OCI-LY1 (cell line): ENCODE measurements at regions not wholly inside any gene's neighbourhood (a gene's known extent, or its start where the extent isn't known, plus 50 kb on each side); places are given as distances from the start of the nearest gene placed in this dataset.
"Not testable (repeated sequence)": the region's sequence is repeated elsewhere in the genome, so short reads cannot be mapped to it uniquely, and the experiment has no call there.

Experiments used
- H2AFZ ChIP-seq: fragments of 200-600 bp; sonication (generic), shearing (Covaris generic); 2 replicates; pipeline ENCODE4 v1.6.0; 2014; ENCODE audit warnings: antibody characterized with exemption, mild to moderate bottlenecking, low read length
- H3F3A ChIP-seq: fragments of 200-600 bp; sonication (generic), shearing (Covaris generic); 2 replicates; pipeline ENCODE4 v1.6.0; 2014; ENCODE audit warnings: mild to moderate bottlenecking, antibody characterized with exemption, low read length, moderate library complexity; ENCODE audit not compliant: insufficient read depth
- H3K27ac ChIP-seq: fragments of 200-600 bp; sonication (generic); 2 replicates; pipeline ENCODE4 v1.5.1; 2014; ENCODE audit warnings: low read length, mixed run types, mild to moderate bottlenecking, low read depth; ENCODE audit not compliant: poor library complexity, severe bottlenecking
- H3K27me3 ChIP-seq: fragments of 200-600 bp; sonication (generic); 2 replicates; pipeline ENCODE4 v1.6.0; 2014; ENCODE audit warnings: antibody characterized with exemption, mild to moderate bottlenecking, low read length, moderate library complexity; ENCODE audit not compliant: insufficient read depth
- H3K36me3 ChIP-seq: fragments of 200-600 bp; sonication (generic); 2 replicates; pipeline ENCODE4 v1.6.1; 2014; ENCODE audit warnings: mild to moderate bottlenecking, antibody characterized with exemption, low read length, moderate library complexity, mixed read lengths; ENCODE audit not compliant: insufficient read depth
- H3K4me1 ChIP-seq: fragments of 200-600 bp; sonication (generic); 2 replicates; pipeline ENCODE4 v1.5.1; 2014; ENCODE audit warnings: mild to moderate bottlenecking, low read length, moderate library complexity; ENCODE audit not compliant: insufficient read depth, severe bottlenecking
- H3K4me2 ChIP-seq: fragments of 200-600 bp; sonication (generic), shearing (Covaris generic); 2 replicates; pipeline ENCODE4 v1.6.1; 2014; ENCODE audit warnings: low read length
- H3K4me3 ChIP-seq: fragments of 200-600 bp; sonication (generic); 2 replicates; pipeline ENCODE4 v1.5.1; 2014; ENCODE audit warnings: low read length, low read depth, mild to moderate bottlenecking, mixed read lengths; ENCODE audit not compliant: poor library complexity, severe bottlenecking
- H3K79me2 ChIP-seq: fragments of 200-600 bp; shearing (Covaris generic); 2 replicates; pipeline ENCODE4 v1.6.1; 2016; ENCODE audit warnings: mixed run types, low read length, mixed read lengths; ENCODE audit not compliant: insufficient read depth
- H3K9ac ChIP-seq: fragments of 200-600 bp; sonication (generic), shearing (Covaris generic); 2 replicates; pipeline ENCODE4 v1.6.1; 2014; ENCODE audit warnings: mild to moderate bottlenecking, low read length, mixed read lengths
- H3K9me2 ChIP-seq: fragments of 200-600 bp; sonication (generic), shearing (Covaris generic); 2 replicates; pipeline ENCODE4 v1.6.1; 2014; ENCODE audit warnings: low read depth, mild to moderate bottlenecking, low read length, mixed read lengths
- H3K9me3 ChIP-seq: fragments of 200-600 bp; shearing (Covaris generic); 2 replicates; pipeline ENCODE4 v1.6.1; 2014; ENCODE audit warnings: low read length, mixed read lengths
- H4K20me1 ChIP-seq: fragments of 200-600 bp; sonication (generic), shearing (Covaris generic); 2 replicates; pipeline ENCODE4 v1.6.0; 2016; ENCODE audit warnings: mild to moderate bottlenecking, low read length; ENCODE audit not compliant: insufficient read depth
- CTCF ChIP-seq: fragments of 200-600 bp; sonication (generic), shearing (Covaris generic); IDR thresholded peaks from 2 replicates; pipeline ENCODE4 v1.5.1; 2017; ENCODE audit warnings: mild to moderate bottlenecking, antibody characterized with exemption, low read length, moderate library complexity, mixed read lengths
- EZH2 ChIP-seq: fragments of 200-600 bp; sonication (generic), shearing (Covaris generic); IDR thresholded peaks from 2 replicates; pipeline ENCODE4 v1.8.0; 2017; ENCODE audit warnings: borderline replicate concordance, mixed run types, mild to moderate bottlenecking, antibody characterized with exemption, low read length, moderate library complexity, mixed read lengths

- Histone ChIP-seq H3K9me3 (no peaks in the 10 kb centered on the region), H4K20me1 (no peaks in the 10 kb centered on the region), H3K27ac (no peak overlapping the region), H3K27me3 (no peaks in the 10 kb centered on the region), H3K4me3 (no peak overlapping the region), H3K9ac (no peak overlapping the region), H3K36me3 (no peaks in the 10 kb centered on the region), H3K79me2 (no peaks in the 10 kb centered on the region), H2AFZ (no peak overlapping the region), H3F3A (no peaks in the 10 kb centered on the region), H3K4me1 (no peaks in the 10 kb centered on the region), H3K9me2 (no peaks in the 10 kb centered on the region), H3K4me2 (no peak overlapping the region)
- TF ChIP-seq CTCF: no peak
- no peak for TF ChIP-seq EZH2
These were observed 671.9 kb downstream of the RWDD3 start for GRCh38 chr1:95905818-95906395.

- H3K27me3 ChIP-seq, H3K36me3 ChIP-seq, H3K27ac ChIP-seq, H3K79me2 ChIP-seq, H3K9me2 ChIP-seq, H3K9me3 ChIP-seq, H3F3A ChIP-seq, H4K20me1 ChIP-seq, H3K4me1 ChIP-seq, H2AFZ ChIP-seq, H3K4me2 ChIP-seq, H3K9ac ChIP-seq, H3K4me3 ChIP-seq: not testable (repeated sequence)
These were observed 677.7 kb downstream of the RWDD3 start for GRCh38 chr1:95911739-95912138.

- Histone ChIP-seq H2AFZ (no peak overlapping the region), H3K27ac (no peak overlapping the region), H3K9me3 (no peaks in the 10 kb centered on the region), H3F3A (no peaks in the 10 kb centered on the region), H3K9ac (no peak overlapping the region), H3K4me2 (no peak overlapping the region), H3K4me3 (no peak overlapping the region), H3K27me3 (no peaks in the 10 kb centered on the region), H3K36me3 (no peaks in the 10 kb centered on the region), H3K79me2 (no peaks in the 10 kb centered on the region), H3K9me2 (no peaks in the 10 kb centered on the region), H4K20me1 (no peaks in the 10 kb centered on the region), H3K4me1 (no peaks in the 10 kb centered on the region)
- no peak for TF ChIP-seq EZH2
- TF ChIP-seq CTCF: no peak
These were observed 682.6 kb downstream of the RWDD3 start for GRCh38 chr1:95916616-95917015.

- TF ChIP-seq EZH2 (no peak), CTCF (no peak)
These were observed 690.7 kb downstream of the RWDD3 start for GRCh38 chr1:95924684-95925083.

More at GRCh38 chr1:95924684-95925083, 690.7 kb downstream of the RWDD3 start:
- Histone ChIP-seq H3K4me1 (no peaks in the 10 kb centered on the region), H2AFZ (no peak overlapping the region), H3K9me2 (no peaks in the 10 kb centered on the region), H3K4me3 (no peak overlapping the region), H3K9ac (no peak overlapping the region), H3K27ac (no peak overlapping the region), H3K4me2 (no peak overlapping the region), H3K79me2 (no peaks in the 10 kb centered on the region), H3K27me3 (no peaks in the 10 kb centered on the region), H3F3A (no peaks in the 10 kb centered on the region), H3K9me3 (no peaks in the 10 kb centered on the region), H3K36me3 (no peaks in the 10 kb centered on the region), H4K20me1 (no peaks in the 10 kb centered on the region)
